Dedifferentiated amniotic fluid mesenchymal stem cell (primary cell): ENCODE measurements at regions not wholly inside any gene's neighbourhood (a gene's known extent, or its start where the extent isn't known, plus 50 kb on each side); places are given as distances from the start of the nearest gene placed in this dataset.
A peak's percentile ranks its signal among the peaks of the same experiment; 100 is the strongest.
"Not testable (repeated sequence)": the region's sequence is repeated elsewhere in the genome, so short reads cannot be mapped to it uniquely, and the experiment has no call there.

Source experiments
- DNase-seq: peaks from one replicate; pipeline ENCODE4 v3.0.0-alpha.2; 2016; ENCODE audit errors: extremely low spot score

- DNase-seq = no peak
Observed at GRCh38 chr3:132084982-132085381, 50.2 kb upstream of the CPNE4 start.

- no peak for DNase-seq
Observed at GRCh38 chr3:132087356-132087755, 52.5 kb upstream of the CPNE4 start.

GRCh38 chr3:132088291-132088690, 53.5 kb upstream of the CPNE4 start:
- DNase-seq = no peak

- DNase-seq = no peak
Observed at GRCh38 chr3:132090921-132091320, 56.1 kb upstream of the CPNE4 start.

GRCh38 chr3:132116601-132117000, 81.8 kb upstream of the CPNE4 start:
- DNase-seq = no peak

GRCh38 chr3:132117642-132118041, 82.8 kb upstream of the CPNE4 start:
- no peak for DNase-seq

- no peak for DNase-seq
Observed at GRCh38 chr3:132119531-132119930, 84.7 kb upstream of the CPNE4 start.

- no peak for DNase-seq
Observed at GRCh38 chr3:132124096-132124495, 89.3 kb upstream of the CPNE4 start.

GRCh38 chr3:132124651-132125284, 90.0 kb upstream of the CPNE4 start:
- DNase-seq = no peak

DNA sequence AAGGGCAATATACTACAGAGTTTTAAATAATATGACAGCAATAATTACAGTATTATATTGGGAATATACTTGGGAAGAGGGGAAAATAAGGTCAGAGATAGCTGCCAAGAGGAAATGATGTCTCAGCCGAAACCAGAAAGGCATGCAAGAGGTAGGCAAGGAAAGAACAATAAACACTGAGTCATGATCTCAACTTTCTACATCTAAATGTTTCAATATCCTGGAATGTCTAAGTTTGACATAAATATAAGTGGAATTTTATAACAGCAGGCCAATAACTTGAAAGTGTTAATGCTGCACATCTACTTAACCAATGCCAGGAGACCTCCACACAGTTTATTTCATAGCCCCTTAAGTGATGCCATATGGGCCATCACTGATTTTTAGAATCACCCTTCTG, 99.8 kb upstream of the CPNE4 start:
- DNase-seq = peak; percentile 84

GRCh38 chr3:132135628-132136333, 101.0 kb upstream of the CPNE4 start:
- peak; percentile 95 for DNase-seq

DNA sequence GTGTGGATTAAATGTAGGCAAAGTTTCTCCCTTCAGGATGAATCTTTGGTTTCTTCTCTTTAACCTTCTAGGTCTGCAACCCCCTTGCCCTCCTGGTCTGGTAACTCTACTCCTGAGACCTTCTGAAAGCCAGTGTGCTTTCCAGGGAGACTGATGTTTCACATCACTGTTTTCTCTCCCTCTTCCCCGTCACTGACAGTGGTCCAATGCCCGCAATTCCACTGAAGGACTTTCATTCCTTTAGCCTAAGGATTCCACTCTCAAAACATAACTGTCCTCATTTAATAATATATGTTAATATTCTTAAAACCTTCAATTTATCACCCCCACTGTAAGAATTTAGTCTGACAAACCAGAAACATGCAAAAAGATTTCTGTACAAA, 101.5 kb upstream of the CPNE4 start:
- DNase-seq = no peak

DNA sequence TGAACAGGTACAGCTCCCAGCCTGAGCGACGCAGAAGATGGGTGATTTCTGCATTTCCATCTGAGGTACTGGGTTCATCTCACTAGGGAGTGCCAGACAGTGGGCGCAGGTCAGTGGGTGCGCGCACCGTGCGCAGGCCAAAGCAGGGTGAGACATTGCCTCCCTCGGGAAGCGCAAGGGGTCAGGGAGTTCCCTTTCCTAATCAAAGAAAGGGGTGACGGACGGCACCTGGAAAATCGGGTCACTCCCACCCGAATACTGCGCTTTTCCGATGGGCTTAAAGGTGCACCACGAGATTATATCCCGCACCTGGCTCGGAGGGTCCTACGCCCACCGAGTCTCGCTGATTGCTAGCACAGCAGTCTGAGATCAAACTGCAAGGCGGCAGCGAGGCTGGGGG, 102.1 kb upstream of the CPNE4 start:
- DNase-seq = not testable (repeated sequence)

- no peak for DNase-seq
Observed at GRCh38 chr3:132145833-132146232, 111.0 kb upstream of the CPNE4 start.

DNA sequence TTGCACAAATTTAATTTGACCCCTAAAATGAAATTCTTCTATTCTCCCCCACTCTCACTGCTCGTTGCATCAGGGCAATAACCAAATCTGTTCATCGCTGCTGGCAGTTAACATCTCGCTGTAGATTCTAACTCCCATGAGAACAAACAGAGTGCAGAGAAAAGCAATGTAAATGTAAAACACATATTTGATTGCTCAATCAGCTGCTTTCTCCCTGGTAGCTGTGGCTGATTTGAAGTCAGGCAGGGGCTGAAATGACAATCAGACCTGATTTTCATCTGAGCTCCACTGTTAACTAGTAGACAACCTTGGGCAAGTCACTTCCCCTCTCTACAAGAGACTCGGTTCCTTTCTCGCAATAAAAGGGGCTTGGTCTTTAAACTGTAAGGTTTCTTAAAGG, 119.8 kb upstream of the CPNE4 start:
- DNase-seq = no peak

DNA sequence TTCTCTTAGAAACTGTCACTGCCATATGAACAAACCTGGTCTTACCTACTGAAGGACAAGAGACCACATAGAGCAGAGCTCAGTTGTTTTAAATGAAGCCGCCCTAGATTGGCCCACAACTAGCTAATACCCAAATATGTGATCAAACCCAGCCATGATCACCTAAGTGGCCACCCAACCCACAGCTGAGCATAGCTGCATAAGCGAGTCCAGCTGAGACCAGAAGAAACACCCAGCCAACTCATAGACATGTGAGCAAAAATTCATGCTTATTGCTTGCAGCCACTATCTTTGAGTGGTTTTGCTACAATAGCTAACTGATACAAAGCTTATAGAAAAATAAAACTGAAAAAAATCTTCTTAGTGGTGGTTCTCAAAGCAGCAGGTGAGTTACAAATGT, 124.3 kb upstream of the CPNE4 start:
- DNase-seq = no peak

DNA sequence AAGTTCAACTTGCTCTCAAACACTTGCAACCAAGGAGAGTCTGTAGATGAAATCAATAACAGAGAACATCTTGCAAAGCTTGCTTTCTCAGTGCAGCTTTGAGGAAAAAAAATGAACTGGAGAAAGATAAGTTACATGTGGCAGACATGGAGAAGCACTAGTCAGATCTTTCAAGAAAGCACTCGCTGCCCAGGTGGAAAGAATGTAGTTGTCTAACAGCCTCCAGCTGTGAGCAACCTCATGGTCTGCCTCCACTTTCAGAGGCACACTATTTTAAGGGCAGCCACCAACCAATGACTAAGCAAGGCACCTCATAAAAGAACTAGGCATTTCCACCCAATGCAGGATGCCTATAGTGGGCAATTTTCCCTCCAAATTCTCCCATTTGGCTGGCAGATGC, 125.4 kb upstream of the CPNE4 start:
- no peak for DNase-seq

- no peak for DNase-seq
Observed at GRCh38 chr3:132161608-132162007, 126.8 kb upstream of the CPNE4 start.

- no peak for DNase-seq
Observed at GRCh38 chr3:132164469-132165092, 129.8 kb upstream of the CPNE4 start.

- no peak for DNase-seq
Observed at GRCh38 chr3:132167870-132168269, 133.1 kb upstream of the CPNE4 start.

GRCh38 chr3:132174500-132174899, 139.7 kb upstream of the CPNE4 start:
- DNase-seq = no peak

DNA sequence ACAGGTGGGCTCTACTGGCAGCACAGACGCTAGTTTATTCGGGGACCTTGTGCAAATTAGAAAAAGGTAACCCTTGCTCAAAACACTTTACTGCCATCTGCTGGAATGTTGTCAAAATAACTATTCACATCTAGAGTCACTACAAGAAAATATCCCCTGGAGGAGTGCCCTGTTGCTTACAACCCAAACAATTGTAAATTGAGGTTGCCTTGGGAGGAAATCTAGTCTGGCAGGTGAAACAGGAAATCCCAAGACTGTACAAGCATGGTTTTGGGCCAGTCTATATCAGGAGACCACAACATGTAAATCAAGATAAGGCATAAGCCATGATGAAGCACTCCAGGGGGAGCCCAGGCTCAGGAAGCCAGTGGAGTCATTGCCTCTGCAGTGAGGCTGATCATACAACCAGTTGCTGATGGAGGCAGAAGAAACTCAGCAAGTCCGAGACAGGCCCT, 136.8 kb upstream of the ACP3 start:
- DNase-seq = peak; percentile 76

DNA sequence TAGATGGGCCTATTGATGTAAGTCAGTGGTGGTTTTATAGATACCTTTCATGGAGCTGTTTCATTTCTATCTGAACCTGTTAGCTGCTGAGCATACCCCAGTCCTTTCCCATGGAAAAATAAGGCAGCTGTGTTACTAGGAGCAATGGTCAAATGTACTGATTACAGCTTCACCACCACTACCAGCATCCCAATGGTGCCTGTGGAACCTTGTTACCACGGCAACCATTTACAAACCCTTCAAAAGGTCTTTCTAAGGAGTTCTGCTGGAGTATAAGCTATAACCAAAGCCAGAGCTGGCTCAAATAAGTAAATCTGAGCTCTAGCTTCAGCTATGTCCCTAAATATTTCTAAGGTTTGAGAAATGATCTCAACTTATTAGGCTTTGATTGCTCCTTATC, 133.4 kb upstream of the ACP3 start:
- no peak for DNase-seq
